GM12878 (cell line): ENCODE measurements at regions not wholly inside any gene's neighbourhood (a gene's known extent, or its start where the extent isn't known, plus 50 kb on each side); places are given as distances from the start of the nearest gene placed in this dataset.

Experiments
- ATAC-seq: fragments of 200-7000 bp; cut with Tn5 transposase; 3 replicates; pipeline ENCODE4 v1.9.1; 2020; ENCODE audit warnings: mild to moderate bottlenecking, moderate library complexity
- BruUV-seq: library from RNA; stranded (reverse); fragments of 400-500 nt; replicated peaks from 2 replicates; lab custom pipeline; 2021; lab: Mats Ljungman, UMichigan
- CTCF ChIA-PET: fragments of 300-600 bp; sonication (Branson Sonifier 250); formaldehyde crosslinking; extraction: SDS; loops from one replicate; lab custom pipeline; 2021; ENCODE audit warnings: inconsistent platforms; lab: Yijun Ruan, JAX
- POLR2A ChIA-PET: fragments of 350-600 bp; formaldehyde crosslinking; extraction: SDS; loops from one replicate; lab custom pipeline; 2021; ENCODE audit warnings: inconsistent platforms; lab: Charles Lee
- RAD21 ChIA-PET: fragments of 300-600 bp; sonication (Branson Sonifier 250); formaldehyde crosslinking; loops from one replicate; lab custom pipeline; 2023; ENCODE audit warnings: antibody characterized with exemption; ENCODE audit not compliant: unreplicated experiment; lab: Charles Lee
- SMC1A ChIA-PET: fragments of 300-600 bp; sonication (Branson Sonifier 250); formaldehyde crosslinking; loops from one replicate; lab custom pipeline; 2023; ENCODE audit not compliant: unreplicated experiment, uncharacterized antibody; lab: Charles Lee
- DNase-seq: peaks from one replicate; pipeline ENCODE4 v3.0.0-alpha.2; 2011; ENCODE audit warnings: low read depth, low spot score
- FAIRE-seq: peaks from 3 replicates; lab custom pipeline; 2011; peaks lifted over from hg19 to GRCh38; lab: Jason Lieb, UNC
- H2AFZ ChIP-seq: 2 replicates; pipeline ENCODE4 v1.6.0; 2011; ENCODE audit warnings: low read depth, low read length, control low read depth; ENCODE audit not compliant: control insufficient read depth
- H3K27ac ChIP-seq: 2 replicates; pipeline ENCODE4 v1.5.1; 2011; ENCODE audit warnings: control low read depth; ENCODE audit not compliant: control insufficient read depth, insufficient read depth
- H3K27me3 ChIP-seq, 2 experiments: replicated peaks in 1 of 2; 2 replicates each; pipeline versions ENCODE4 v1.6.0 to v1.6.1; 2011; ENCODE audit warnings: low read length in 1 of 2; ENCODE audit not compliant: control insufficient read depth in 2 of 2, insufficient read depth in 2 of 2
- H3K36me3 ChIP-seq, 2 experiments: 2 replicates each; pipeline ENCODE4 v1.5.1; 2011; ENCODE audit warnings: low read length in 1 of 2; ENCODE audit not compliant: control insufficient read depth in 2 of 2, insufficient read depth in 2 of 2
- H3K4me1 ChIP-seq: 2 replicates; pipeline ENCODE4 v1.6.1; 2011; ENCODE audit warnings: mild to moderate bottlenecking, low read length, moderate library complexity, mixed read lengths; ENCODE audit not compliant: control insufficient read depth, insufficient read depth
- H3K4me2 ChIP-seq: 2 replicates; pipeline ENCODE4 v1.6.0; 2011; ENCODE audit warnings: control low read depth; ENCODE audit not compliant: control insufficient read depth, insufficient read depth
- H3K4me3 ChIP-seq: fragments of 200-600 bp; sonication (generic); 2 replicates; pipeline ENCODE4 v1.5.1; 2016
- H3K79me2 ChIP-seq: 2 replicates; pipeline ENCODE4 v1.6.0; 2011; ENCODE audit warnings: low read length; ENCODE audit not compliant: control insufficient read depth, insufficient read depth
- H3K9ac ChIP-seq: 2 replicates; pipeline ENCODE4 v1.8.0; 2011; ENCODE audit warnings: low read length, control low read depth, mixed read lengths; ENCODE audit not compliant: control insufficient read depth, insufficient read depth
- H3K9me3 ChIP-seq: replicated peaks from 3 replicates; pipeline ENCODE4 v1.5.1; 2011; ENCODE audit warnings: mild to moderate bottlenecking, low read length; ENCODE audit not compliant: control insufficient read depth, insufficient read depth
- H4K20me1 ChIP-seq: 2 replicates; pipeline ENCODE4 v1.6.0; 2011; ENCODE audit not compliant: control insufficient read depth, insufficient read depth
- BMI1 ChIP-seq: fragments of 450-650 bp; IDR thresholded peaks from 2 replicates; pipeline ENCODE4 v1.6.1; 2016; ENCODE audit warnings: mild to moderate bottlenecking, moderate library complexity, borderline replicate concordance
- CREB1 ChIP-seq: IDR thresholded peaks from 2 replicates; pipeline ENCODE4 v1.6.1; 2012; ENCODE audit warnings: low read depth, mild to moderate bottlenecking, inconsistent platforms
- GATAD2B ChIP-seq: fragments of 450-650 bp; conservative IDR thresholded peaks from 2 replicates; pipeline ENCODE4 v1.6.1; 2017; ENCODE audit warnings: low read depth, mild to moderate bottlenecking, moderate library complexity
- HDGF ChIP-seq: fragments of 450-650 bp; IDR thresholded peaks from 2 replicates; pipeline ENCODE4 v1.6.1; 2016; ENCODE audit warnings: antibody characterized with exemption
- NFXL1 ChIP-seq: fragments of 450-650 bp; IDR thresholded peaks from 2 replicates; pipeline ENCODE4 v1.6.1; 2017; ENCODE audit warnings: antibody characterized with exemption, mild to moderate bottlenecking, borderline replicate concordance
- NRF1 ChIP-seq: conservative IDR thresholded peaks from 2 replicates; pipeline ENCODE4 v1.6.1; 2011; ENCODE audit warnings: mild to moderate bottlenecking, low read depth, low read length, improper control_type of control experiment
- RCOR1 ChIP-seq: conservative IDR thresholded peaks from 2 replicates; pipeline ENCODE4 v1.6.1; 2012; ENCODE audit warnings: low read depth, low read length, improper control_type of control experiment
- TCF12 ChIP-seq: IDR thresholded peaks from 2 replicates; pipeline ENCODE4 v1.6.1; 2011; ENCODE audit warnings: low read depth, mild to moderate bottlenecking, low read length
- TCF3 ChIP-seq: IDR thresholded peaks from 2 replicates; pipeline ENCODE4 v1.6.1; 2012; ENCODE audit warnings: low read depth, mild to moderate bottlenecking, low read length, borderline replicate concordance; ENCODE audit not compliant: insufficient read depth
- ZNF24 ChIP-seq: fragments of 450-650 bp; IDR thresholded peaks from 2 replicates; pipeline ENCODE4 v1.6.1; 2017; ENCODE audit warnings: antibody characterized with exemption, mild to moderate bottlenecking
- whole genome bisulfite sequencing: methylation state at CpG from one replicate; pipeline ENCODE4 v1.1.6; 2016; ENCODE audit warnings: low lambda C conversion rate; ENCODE audit not compliant: insufficient replicate concordance, insufficient coverage; ENCODE audit errors: missing lambda C conversion rate; 5-methylcytosine and 5-hydroxymethylcytosine counted together
- in situ Hi-C: fragments of 300-500 bp; cut with MboI; formaldehyde crosslinking; loops from 9 replicates; pipeline ENCODE4 v1.14.3; 2018; ENCODE audit warnings: mixed read lengths
- intact Hi-C: fragments of 100-400 bp; cut with micrococcal nuclease; formaldehyde crosslinking; loops from one replicate; pipeline ENCODE4 v1.14.2; 2022; ENCODE audit not compliant: unreplicated experiment
- TF ChIP-seq, protein P1 (sequence below): fragments of 450-650 bp; IDR thresholded peaks from 2 replicates; pipeline ENCODE4 v1.6.1; 2016; ENCODE audit warnings: mild to moderate bottlenecking, moderate library complexity, borderline replicate concordance

DNA sequence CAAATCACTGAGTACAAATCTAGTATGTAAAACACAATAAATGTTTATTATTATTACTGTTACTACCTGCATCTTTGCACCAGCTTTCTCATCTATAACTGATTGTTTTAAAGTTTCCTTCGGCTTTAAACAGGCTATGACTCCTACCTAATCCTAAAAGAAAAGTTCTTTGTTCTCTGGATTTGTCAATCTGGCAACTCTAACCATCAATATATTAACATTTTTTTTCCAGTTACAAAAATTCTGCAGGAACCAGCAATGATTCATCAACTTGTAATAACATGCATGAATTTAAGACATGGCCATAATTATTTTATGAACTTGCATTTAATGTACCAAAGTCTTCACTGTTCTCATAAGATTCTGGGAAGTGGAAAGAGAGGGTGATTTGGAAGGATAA is 228.5 kb downstream of the PIK3R1 start:
- intact Hi-C loops = no loop called here
- CTCF ChIA-PET = interaction anchor here (1.4 to 11.3 kb wide), 5 partner anchors 10 to 157 kb away, joined by 4 to 97 read pairs (median 24); no protein-coding TSS in a partner anchor
- BruUV-seq = no TSS peak
- H4K20me1 ChIP-seq = no peaks in the 10 kb centered on the region
- H2AFZ ChIP-seq = no peak overlapping the region
- no peaks in the 10 kb centered on the region for H3K27me3 ChIP-seq
- TF ChIP-seq BMI1 = no peak
- TF ChIP-seq GATAD2B = no peak
- no peak for TF ChIP-seq CREB1
- TF ChIP-seq, protein P1, sequence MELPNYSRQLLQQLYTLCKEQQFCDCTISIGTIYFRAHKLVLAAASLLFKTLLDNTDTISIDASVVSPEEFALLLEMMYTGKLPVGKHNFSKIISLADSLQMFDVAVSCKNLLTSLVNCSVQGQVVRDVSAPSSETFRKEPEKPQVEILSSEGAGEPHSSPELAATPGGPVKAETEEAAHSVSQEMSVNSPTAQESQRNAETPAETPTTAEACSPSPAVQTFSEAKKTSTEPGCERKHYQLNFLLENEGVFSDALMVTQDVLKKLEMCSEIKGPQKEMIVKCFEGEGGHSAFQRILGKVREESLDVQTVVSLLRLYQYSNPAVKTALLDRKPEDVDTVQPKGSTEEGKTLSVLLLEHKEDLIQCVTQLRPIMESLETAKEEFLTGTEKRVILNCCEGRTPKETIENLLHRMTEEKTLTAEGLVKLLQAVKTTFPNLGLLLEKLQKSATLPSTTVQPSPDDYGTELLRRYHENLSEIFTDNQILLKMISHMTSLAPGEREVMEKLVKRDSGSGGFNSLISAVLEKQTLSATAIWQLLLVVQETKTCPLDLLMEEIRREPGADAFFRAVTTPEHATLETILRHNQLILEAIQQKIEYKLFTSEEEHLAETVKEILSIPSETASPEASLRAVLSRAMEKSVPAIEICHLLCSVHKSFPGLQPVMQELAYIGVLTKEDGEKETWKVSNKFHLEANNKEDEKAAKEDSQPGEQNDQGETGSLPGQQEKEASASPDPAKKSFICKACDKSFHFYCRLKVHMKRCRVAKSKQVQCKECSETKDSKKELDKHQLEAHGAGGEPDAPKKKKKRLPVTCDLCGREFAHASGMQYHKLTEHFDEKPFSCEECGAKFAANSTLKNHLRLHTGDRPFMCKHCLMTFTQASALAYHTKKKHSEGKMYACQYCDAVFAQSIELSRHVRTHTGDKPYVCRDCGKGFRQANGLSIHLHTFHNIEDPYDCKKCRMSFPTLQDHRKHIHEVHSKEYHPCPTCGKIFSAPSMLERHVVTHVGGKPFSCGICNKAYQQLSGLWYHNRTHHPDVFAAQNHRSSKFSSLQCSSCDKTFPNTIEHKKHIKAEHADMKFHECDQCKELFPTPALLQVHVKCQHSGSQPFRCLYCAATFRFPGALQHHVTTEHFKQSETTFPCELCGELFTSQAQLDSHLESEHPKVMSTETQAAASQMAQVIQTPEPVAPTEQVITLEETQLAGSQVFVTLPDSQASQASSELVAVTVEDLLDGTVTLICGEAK = no peak
- TF ChIP-seq HDGF = no peak
- no peak for TF ChIP-seq TCF12
- no peak for TF ChIP-seq NRF1
- no peak for TF ChIP-seq NFXL1
- no peak for TF ChIP-seq ZNF24
- no peak for TF ChIP-seq RCOR1
- TF ChIP-seq TCF3 = no peak
- TF ChIP-seq, all 136 proteins: peak for 0
- ChIA-PET POLR2A (interaction anchor here (1.2 to 5.6 kb wide), 2 partner anchors 10 to 11 kb away, joined by 3 to 69 read pairs; no protein-coding TSS in a partner anchor), SMC1A (interaction anchor here (0.8 to 13.1 kb wide), 8 partner anchors 11 to 157 kb away, joined by 3 to 266 read pairs (median 4); no protein-coding TSS in a partner anchor), RAD21 (interaction anchor here (0.6 to 13.2 kb wide), 5 partner anchors 11 to 157 kb away, joined by 3 to 190 read pairs (median 26); no protein-coding TSS in a partner anchor)
- FAIRE-seq (no peak), ATAC-seq (no peak), DNase-seq (no peak)
- no peaks in the 10 kb centered on the region for H3K36me3 ChIP-seq
- peaks cover 29% of the 10 kb centered on the region for H3K4me1 ChIP-seq
- in situ Hi-C loops = no loop called here
- H3K9me3 ChIP-seq = no peaks in the 10 kb centered on the region; the same call in 1 of the 3 replicates
- 96% methylated on average over 1 of the region's 1 CpG for WGBS
- H3K9ac ChIP-seq = no peak overlapping the region
- H3K4me3 ChIP-seq = no peak overlapping the region
- H3K79me2 ChIP-seq = no peaks in the 10 kb centered on the region
- no peak overlapping the region for H3K27ac ChIP-seq
- H3K4me2 ChIP-seq = no peak overlapping the region
